ENCODE measurements at regions not wholly inside any gene's neighbourhood (a gene's known extent, or its start where the extent isn't known, plus 50 kb on each side); places are given as distances from the start of the nearest gene placed in this dataset.

DNA sequence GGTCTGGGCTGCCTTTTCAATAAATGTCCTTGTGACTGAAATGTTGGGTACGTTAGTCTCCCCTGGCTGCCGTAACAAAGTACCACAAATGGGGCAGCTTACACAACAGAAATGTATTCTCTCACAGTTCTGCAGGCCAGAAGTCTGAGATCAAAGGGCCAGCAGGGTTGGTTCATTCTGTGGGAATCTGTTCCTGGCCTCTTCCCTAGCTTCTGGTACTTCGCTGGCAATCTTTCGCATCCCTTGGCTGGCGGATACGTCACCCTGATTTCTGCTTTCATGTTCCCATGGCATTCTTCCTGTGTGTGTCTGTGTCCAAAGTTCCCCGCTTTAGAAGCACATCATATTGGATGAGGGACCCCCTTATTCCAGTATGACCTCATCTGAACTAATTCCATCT is 95.8 kb upstream of the NCOR2 start:
- Histone ChIP-seq H3K9ac (ENCODE audit: low read depth in 1 of 2, low read length in 2 of 2) (no peak overlapping the region), H3K27ac (ENCODE audit: low read depth, low read length) (no peak overlapping the region), H3K36me3 (ENCODE audit: control insufficient read depth in 1 of 2, insufficient read depth in 2 of 2, low read length in 2 of 2) (no peaks in the 10 kb centered on the region), H3K27me3 (ENCODE audit: control insufficient read depth in 1 of 2, insufficient read depth in 2 of 2, low read length in 2 of 2) (no peaks in the 10 kb centered on the region), H3K4me1 (ENCODE audit: control insufficient read depth in 1 of 2, insufficient read depth in 2 of 2, low read length in 2 of 2) (no peaks in the 10 kb centered on the region), H3K9me3 (ENCODE audit: control insufficient read depth in 1 of 2, low read length in 2 of 2) (peaks cover 6 to 9% of the 10 kb centered on the region in 2 donors), H3K4me3 (ENCODE audit: low read depth in 1 of 2, low read length in 2 of 2) (no peak overlapping the region)

DNA sequence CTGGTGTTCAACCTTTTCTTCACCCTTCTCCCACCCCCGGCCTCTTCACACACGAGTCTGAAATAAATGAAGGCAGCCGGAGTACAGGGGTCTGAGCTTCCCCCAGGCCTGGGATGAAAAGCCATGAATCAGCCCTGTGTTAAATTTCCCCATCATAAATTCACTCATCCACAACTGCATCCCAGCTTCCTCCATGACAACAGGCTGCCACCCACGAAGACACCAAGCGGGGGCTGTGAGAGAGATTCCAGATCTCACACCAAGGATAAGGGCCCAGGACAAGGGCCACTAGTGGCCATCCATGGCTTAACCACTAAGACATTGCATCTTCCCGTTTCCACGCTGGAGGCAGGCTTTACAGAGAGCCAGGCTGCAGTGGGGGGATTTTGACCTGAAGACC is 93.9 kb upstream of the NCOR2 start:
- Histone ChIP-seq H3K9ac (ENCODE audit: low read depth in 1 of 2, low read length in 2 of 2) (no peak overlapping the region), H3K9me3 (ENCODE audit: control insufficient read depth in 1 of 2, low read length in 2 of 2) (peaks cover under 1 to 1% of the 10 kb centered on the region in 2 donors)

DNA sequence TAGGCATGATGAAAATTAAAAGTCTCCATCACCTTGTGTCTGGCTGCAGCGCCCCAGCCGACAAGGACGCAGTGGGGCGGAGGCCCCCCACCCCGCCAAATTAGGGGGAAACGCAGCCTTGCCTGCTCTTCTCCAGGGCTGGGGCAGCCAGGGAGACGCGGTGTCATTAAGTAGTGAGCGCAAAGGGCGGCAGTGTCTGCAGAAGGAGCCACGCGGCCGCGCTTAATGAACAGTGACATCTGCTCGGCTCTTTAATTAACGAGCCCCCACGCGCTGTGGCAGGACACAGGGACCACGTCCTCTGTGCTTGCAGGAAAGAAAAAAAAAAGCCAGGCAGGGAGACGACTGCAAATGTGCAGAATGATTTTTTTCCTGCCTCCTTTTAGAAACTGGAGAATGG is 93.4 kb upstream of the NCOR2 start:
- Histone ChIP-seq H3K36me3 (ENCODE audit: control insufficient read depth in 1 of 2, insufficient read depth in 2 of 2, low read length in 2 of 2) (no peaks in the 10 kb centered on the region), H3K4me3 (ENCODE audit: low read depth in 1 of 2, low read length in 2 of 2) (no peak overlapping the region), H3K27me3 (ENCODE audit: control insufficient read depth in 1 of 2, insufficient read depth in 2 of 2, low read length in 2 of 2) (no peaks in the 10 kb centered on the region), H3K4me1 (ENCODE audit: control insufficient read depth in 1 of 2, insufficient read depth in 2 of 2, low read length in 2 of 2) (no peaks in the 10 kb centered on the region), H3K9ac (ENCODE audit: low read depth in 1 of 2, low read length in 2 of 2) (no peak overlapping the region), H3K27ac (ENCODE audit: low read depth, low read length) (no peak overlapping the region), H3K9me3 (ENCODE audit: control insufficient read depth in 1 of 2, low read length in 2 of 2) (no peaks in the 10 kb centered on the region)

More for the DNA sequence above, 93.9 kb upstream of the NCOR2 start:
- Histone ChIP-seq H3K36me3 (ENCODE audit: control insufficient read depth in 1 of 2, insufficient read depth in 2 of 2, low read length in 2 of 2) (no peaks in the 10 kb centered on the region), H3K27ac (ENCODE audit: low read depth, low read length) (no peak overlapping the region), H3K4me1 (ENCODE audit: control insufficient read depth in 1 of 2, insufficient read depth in 2 of 2, low read length in 2 of 2) (no peaks in the 10 kb centered on the region), H3K27me3 (ENCODE audit: control insufficient read depth in 1 of 2, insufficient read depth in 2 of 2, low read length in 2 of 2) (no peaks in the 10 kb centered on the region), H3K4me3 (ENCODE audit: low read depth in 1 of 2, low read length in 2 of 2) (no peak overlapping the region)

DNA sequence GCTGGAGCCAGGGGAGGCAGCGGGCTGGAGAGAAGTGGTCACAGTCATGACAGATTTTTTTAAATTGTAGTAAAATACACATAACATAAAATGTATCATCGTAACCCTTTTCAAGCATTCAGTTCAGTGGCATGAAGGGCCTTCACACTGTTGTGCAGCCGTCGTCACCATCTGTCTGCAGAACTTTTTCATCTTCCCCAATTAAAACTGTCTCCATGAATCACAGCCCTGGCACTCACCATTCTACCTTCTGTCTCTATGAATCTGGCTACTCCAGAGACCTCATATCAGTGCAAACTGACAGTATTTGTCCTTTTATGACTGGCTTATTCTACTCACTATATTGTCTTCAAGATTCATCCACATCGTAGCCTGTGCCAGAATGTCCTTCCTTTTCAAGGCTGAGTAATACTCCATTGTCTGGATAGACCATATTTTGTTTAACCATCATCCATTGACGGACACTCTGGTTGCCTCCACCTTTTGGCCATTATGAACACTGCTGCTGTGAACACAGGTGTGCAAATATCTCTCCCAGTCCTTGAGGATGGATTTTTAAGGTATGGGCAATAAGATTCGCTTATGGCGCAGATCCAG is 91.5 kb upstream of the NCOR2 start:
- Histone ChIP-seq H3K4me3 (ENCODE audit: low read depth in 1 of 2, low read length in 2 of 2) (no peak overlapping the region), H3K27ac (ENCODE audit: low read depth, low read length) (no peak overlapping the region), H3K9ac (ENCODE audit: low read depth in 1 of 2, low read length in 2 of 2) (no peak overlapping the region), H3K4me1 (ENCODE audit: control insufficient read depth in 1 of 2, insufficient read depth in 2 of 2, low read length in 2 of 2) (peaks cover 4 to 9% of the 10 kb centered on the region in 2 donors), H3K9me3 (ENCODE audit: control insufficient read depth in 1 of 2, low read length in 2 of 2) (no peaks in the 10 kb centered on the region), H3K36me3 (ENCODE audit: control insufficient read depth in 1 of 2, insufficient read depth in 2 of 2, low read length in 2 of 2) (no peaks in the 10 kb centered on the region), H3K27me3 (ENCODE audit: control insufficient read depth in 1 of 2, insufficient read depth in 2 of 2, low read length in 2 of 2) (no peaks in the 10 kb centered on the region)

DNA sequence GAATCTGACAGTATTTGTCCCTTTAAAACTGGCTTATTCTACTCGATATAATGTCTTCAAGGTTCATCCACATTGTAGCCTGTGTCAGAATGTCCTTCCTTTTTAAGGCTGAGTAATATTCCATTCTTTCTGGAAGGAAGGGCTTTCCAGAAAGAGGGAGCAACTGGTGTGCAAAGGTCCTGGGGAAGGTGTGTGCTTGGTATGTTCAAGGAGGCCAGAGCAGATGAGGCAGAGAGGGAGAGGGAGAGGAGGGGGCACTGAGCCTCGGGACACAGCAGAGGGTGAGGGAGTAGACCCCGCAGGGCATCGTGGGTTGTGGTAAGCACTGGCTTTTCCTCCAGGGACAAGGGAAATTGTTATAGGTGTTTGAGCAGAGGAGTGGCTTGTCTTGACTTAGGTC is 90.9 kb upstream of the NCOR2 start:
- Histone ChIP-seq H3K27ac (ENCODE audit: low read depth, low read length) (no peak overlapping the region), H3K4me3 (ENCODE audit: low read depth in 1 of 2, low read length in 2 of 2) (no peak overlapping the region), H3K27me3 (ENCODE audit: control insufficient read depth in 1 of 2, insufficient read depth in 2 of 2, low read length in 2 of 2) (no peaks in the 10 kb centered on the region), H3K4me1 (ENCODE audit: control insufficient read depth in 1 of 2, insufficient read depth in 2 of 2, low read length in 2 of 2) (peaks cover 7 to 9% of the 10 kb centered on the region in 2 donors), H3K9ac (ENCODE audit: low read depth in 1 of 2, low read length in 2 of 2) (no peak overlapping the region), H3K36me3 (ENCODE audit: control insufficient read depth in 1 of 2, insufficient read depth in 2 of 2, low read length in 2 of 2) (no peaks in the 10 kb centered on the region), H3K9me3 (ENCODE audit: control insufficient read depth in 1 of 2, low read length in 2 of 2) (no peaks in the 10 kb centered on the region)

DNA sequence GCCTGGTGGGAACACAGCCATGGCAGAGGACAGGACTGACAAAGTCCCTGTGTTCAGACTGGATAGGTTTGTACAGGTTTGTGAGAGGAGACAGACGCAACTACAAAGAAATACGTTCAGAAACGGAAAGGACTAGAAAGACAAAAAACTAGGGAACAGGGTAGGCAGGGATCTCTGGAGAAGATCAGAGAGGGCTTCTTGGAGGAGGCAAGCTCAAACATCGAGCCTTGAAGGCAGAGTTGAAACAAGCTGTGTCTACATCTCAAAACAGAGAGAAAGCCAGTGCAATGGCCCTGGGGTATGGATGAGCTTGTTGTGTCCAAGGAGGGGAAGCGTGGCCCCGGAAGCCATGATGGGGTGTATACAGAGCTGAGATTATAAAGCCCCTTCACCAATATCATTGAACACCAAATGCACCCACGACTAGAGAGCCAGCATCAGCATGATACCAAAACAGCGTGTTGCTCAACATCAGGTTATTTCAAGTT is 89.6 kb upstream of the NCOR2 start:
- H3K4me3 ChIP-seq (ENCODE audit: low read depth in 1 of 2, low read length in 2 of 2), result no peak overlapping the region
- no peak overlapping the region for H3K27ac ChIP-seq (ENCODE audit: low read depth, low read length)
- no peaks in the 10 kb centered on the region for H3K27me3 ChIP-seq (ENCODE audit: control insufficient read depth in 1 of 2, insufficient read depth in 2 of 2, low read length in 2 of 2)
- no peaks in the 10 kb centered on the region for H3K9me3 ChIP-seq (ENCODE audit: control insufficient read depth in 1 of 2, low read length in 2 of 2)
- peaks cover 9 to 11% of the 10 kb centered on the region in 2 donors for H3K4me1 ChIP-seq (ENCODE audit: control insufficient read depth in 1 of 2, insufficient read depth in 2 of 2, low read length in 2 of 2)
- no peaks in the 10 kb centered on the region for H3K36me3 ChIP-seq (ENCODE audit: control insufficient read depth in 1 of 2, insufficient read depth in 2 of 2, low read length in 2 of 2)
- H3K9ac ChIP-seq (ENCODE audit: low read depth in 1 of 2, low read length in 2 of 2), result no peak overlapping the region

DNA sequence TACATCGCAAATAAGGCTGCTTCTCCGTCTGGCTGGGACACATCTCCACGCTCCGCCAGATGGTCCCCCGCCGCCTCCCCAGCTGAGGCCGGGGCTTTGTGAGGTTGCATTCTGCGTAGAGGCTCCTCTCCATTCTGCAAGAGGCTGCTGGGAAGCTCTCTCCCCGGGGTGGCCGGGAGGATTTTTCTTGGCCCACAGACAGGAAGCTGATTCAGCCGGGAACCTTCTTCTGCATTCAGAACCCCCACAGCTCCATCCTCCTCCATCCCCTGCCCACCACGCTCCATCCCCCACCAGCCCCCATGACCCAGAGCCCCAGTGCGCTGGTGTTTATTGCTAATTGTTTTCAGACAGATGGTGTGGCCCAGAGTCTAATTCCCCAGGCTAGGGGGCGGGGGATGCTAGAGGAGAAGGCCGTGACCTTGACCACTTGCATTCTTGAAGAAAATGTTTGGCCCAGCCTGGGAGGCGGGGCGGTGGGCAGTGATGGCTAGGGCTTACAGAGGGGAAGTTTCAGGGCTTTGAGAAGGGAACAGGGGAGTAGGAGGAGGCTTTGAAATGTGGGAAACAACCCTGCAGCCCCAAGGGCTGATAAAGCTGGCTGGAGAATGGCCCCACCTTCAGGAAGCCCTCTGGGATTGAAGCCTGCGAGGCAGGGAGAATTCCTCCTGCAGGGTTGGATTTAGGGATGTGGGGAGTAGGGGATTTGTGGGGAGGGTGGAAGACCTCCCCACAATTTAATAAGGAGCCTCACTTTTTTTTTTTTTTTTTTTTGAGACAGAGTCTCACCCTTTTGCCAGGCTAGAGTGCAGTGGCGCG is 88.5 kb upstream of the NCOR2 start:
- Histone ChIP-seq H3K27ac (ENCODE audit: low read depth, low read length) (peak overlapping the region; percentile 55), H3K36me3 (ENCODE audit: control insufficient read depth in 1 of 2, insufficient read depth in 2 of 2, low read length in 2 of 2) (no peaks in the 10 kb centered on the region), H3K27me3 (ENCODE audit: control insufficient read depth in 1 of 2, insufficient read depth in 2 of 2, low read length in 2 of 2) (no peaks in the 10 kb centered on the region), H3K4me3 (ENCODE audit: low read depth in 1 of 2, low read length in 2 of 2) (no peak overlapping the region), H3K9ac (ENCODE audit: low read depth in 1 of 2, low read length in 2 of 2) (no peak overlapping the region), H3K4me1 (ENCODE audit: control insufficient read depth in 1 of 2, insufficient read depth in 2 of 2, low read length in 2 of 2) (peaks cover 9 to 11% of the 10 kb centered on the region in 2 donors), H3K9me3 (ENCODE audit: control insufficient read depth in 1 of 2, low read length in 2 of 2) (no peaks in the 10 kb centered on the region)

DNA sequence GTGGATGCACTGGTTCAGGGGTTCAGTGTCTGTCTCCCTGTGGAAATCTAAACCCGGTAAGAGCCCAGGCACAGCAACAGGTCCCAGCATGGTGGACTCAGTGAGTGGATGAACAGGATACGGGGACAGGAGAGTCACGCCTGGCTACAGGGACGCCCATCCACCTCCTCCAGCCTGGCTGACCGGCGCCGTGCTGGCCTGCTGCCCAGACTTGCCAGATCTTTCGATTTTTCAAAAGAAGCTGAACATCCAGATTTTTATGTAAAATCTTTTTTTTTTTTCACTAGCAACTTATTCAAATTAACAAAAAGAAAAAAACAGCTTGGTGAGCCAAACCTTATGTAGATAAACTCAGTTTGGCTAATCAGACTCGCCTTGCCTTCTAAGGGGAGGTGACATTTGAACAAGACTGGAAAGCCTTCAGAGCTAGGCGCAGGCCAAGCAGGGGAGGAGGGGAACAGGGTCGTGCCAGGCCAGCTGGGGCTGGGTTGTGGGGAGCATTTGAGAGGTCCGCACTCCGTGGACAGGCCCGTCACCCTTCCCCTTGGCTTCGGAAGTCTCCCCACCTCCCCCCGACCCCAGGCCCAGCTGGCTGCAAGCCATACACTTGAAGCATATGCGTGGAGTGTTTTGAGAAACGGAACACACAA is 87.8 kb upstream of the NCOR2 start:
- no peak overlapping the region for H3K4me3 ChIP-seq (ENCODE audit: low read depth in 1 of 2, low read length in 2 of 2)
- peak overlapping the region; percentile 55 for H3K27ac ChIP-seq (ENCODE audit: low read depth, low read length)
- peaks cover 9 to 11% of the 10 kb centered on the region in 2 donors for H3K4me1 ChIP-seq (ENCODE audit: control insufficient read depth in 1 of 2, insufficient read depth in 2 of 2, low read length in 2 of 2)

DNA sequence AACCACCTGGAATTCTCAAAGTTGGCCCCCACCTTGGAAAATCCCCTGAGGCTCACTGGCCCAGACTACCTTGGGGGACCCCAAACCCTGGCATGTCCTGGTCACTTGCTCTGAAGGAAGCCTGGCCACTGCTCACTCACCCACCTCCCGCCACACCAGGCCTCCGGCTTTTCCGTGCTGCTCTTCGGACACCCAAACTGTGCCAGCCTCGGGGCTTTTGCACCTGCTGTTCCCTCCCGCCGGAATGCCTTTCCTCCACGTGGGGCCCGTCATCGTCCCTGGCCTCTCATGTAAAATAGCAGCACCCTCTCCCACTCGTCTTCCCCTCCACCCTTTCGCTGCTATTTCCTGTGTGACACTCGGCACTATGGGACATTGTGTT is 87.2 kb upstream of the NCOR2 start:
- Histone ChIP-seq H3K9me3 (ENCODE audit: control insufficient read depth in 1 of 2, low read length in 2 of 2) (no peaks in the 10 kb centered on the region), H3K4me3 (ENCODE audit: low read depth in 1 of 2, low read length in 2 of 2) (no peak overlapping the region), H3K9ac (ENCODE audit: low read depth in 1 of 2, low read length in 2 of 2) (no peak overlapping the region), H3K27me3 (ENCODE audit: control insufficient read depth in 1 of 2, insufficient read depth in 2 of 2, low read length in 2 of 2) (no peaks in the 10 kb centered on the region), H3K36me3 (ENCODE audit: control insufficient read depth in 1 of 2, insufficient read depth in 2 of 2, low read length in 2 of 2) (no peaks in the 10 kb centered on the region), H3K4me1 (ENCODE audit: control insufficient read depth in 1 of 2, insufficient read depth in 2 of 2, low read length in 2 of 2) (peaks cover 9 to 11% of the 10 kb centered on the region in 2 donors), H3K27ac (ENCODE audit: low read depth, low read length) (peak overlapping the region; percentile 17)

More for the DNA sequence above, 87.8 kb upstream of the NCOR2 start:
- H3K27me3 ChIP-seq (ENCODE audit: control insufficient read depth in 1 of 2, insufficient read depth in 2 of 2, low read length in 2 of 2), result no peaks in the 10 kb centered on the region
- no peaks in the 10 kb centered on the region for H3K9me3 ChIP-seq (ENCODE audit: control insufficient read depth in 1 of 2, low read length in 2 of 2)
- H3K9ac ChIP-seq (ENCODE audit: low read depth in 1 of 2, low read length in 2 of 2), result no peak overlapping the region
- H3K36me3 ChIP-seq (ENCODE audit: control insufficient read depth in 1 of 2, insufficient read depth in 2 of 2, low read length in 2 of 2), result no peaks in the 10 kb centered on the region
